Small intestine (tissue), 7 donors: ENCODE measurements at regions not wholly inside any gene's neighbourhood (a gene's known extent, or its start where the extent isn't known, plus 50 kb on each side); places are given as distances from the start of the nearest gene placed in this dataset.

Experiments used
- DNase-seq, 2 donors: peaks; one replicate each; pipeline versions ENCODE4 v3.0.0 to v3.0.0-alpha.2; 2013
- FAIRE-seq: peaks from 2 replicates; lab custom pipeline; 2012; peaks lifted over from hg19 to GRCh38; lab: Jason Lieb, UNC
- H3K27ac ChIP-seq, 3 donors: one replicate each; pipeline ENCODE4 v1.5.1; 2013; ENCODE audit warnings: low read length in 2 of 3, mild to moderate bottlenecking in 2 of 3, control low read depth in 1 of 3, inconsistent platforms in 1 of 3, low read depth in 1 of 3, moderate library complexity in 1 of 3
- H3K27me3 ChIP-seq, 3 donors: one replicate each; pipeline ENCODE4 v1.6.1; 2013; ENCODE audit warnings: low read length in 3 of 3, inconsistent platforms in 1 of 3; ENCODE audit not compliant: control insufficient read depth in 3 of 3, insufficient read depth in 3 of 3
- H3K36me3 ChIP-seq, 3 donors: one replicate each; pipeline ENCODE4 v1.6.1; 2013; ENCODE audit warnings: low read length in 3 of 3, inconsistent platforms in 1 of 3, low read depth in 1 of 3, mild to moderate bottlenecking in 1 of 3, moderate library complexity in 1 of 3; ENCODE audit not compliant: control insufficient read depth in 3 of 3, insufficient read depth in 2 of 3
- H3K4me1 ChIP-seq, 3 donors: one replicate each; pipeline ENCODE4 v1.6.1; 2013; ENCODE audit warnings: low read length in 2 of 3, inconsistent platforms in 1 of 3, low read depth in 1 of 3, mild to moderate bottlenecking in 1 of 3, moderate library complexity in 1 of 3; ENCODE audit not compliant: control insufficient read depth in 3 of 3, insufficient read depth in 2 of 3
- H3K4me3 ChIP-seq, 3 donors: one replicate each; pipeline ENCODE4 v1.5.1; 2013; ENCODE audit warnings: low read length in 3 of 3, control low read depth in 1 of 3, inconsistent platforms in 1 of 3, low read depth in 1 of 3, mild to moderate bottlenecking in 1 of 3, moderate library complexity in 1 of 3
- H3K9me3 ChIP-seq, 2 donors: one replicate each; pipeline ENCODE4 v1.6.1; 2013; ENCODE audit warnings: low read depth in 1 of 2, low read length in 1 of 2; ENCODE audit not compliant: control insufficient read depth in 2 of 2, insufficient read depth in 1 of 2
- WGBS, 3 donors: extraction: QIAGEN DNeasy Blood & Tissue Kit; methylation state at CpG; one replicate each; pipeline ENCODE4 v1.1.7; 2013; 5-methylcytosine and 5-hydroxymethylcytosine counted together
- donor health status: healthy with polysubstance abuse.
- donor health status: control.
- donor health status: control.
- donor health status: Bipolar disorder and iron deficiency.
- donor health status: healthy.

GRCh38 chr1:239784896-239785295 lies 306.8 kb upstream of the FMN2 start:
- WGBS, 3 donors: 81 to 90% (median 88%) methylated on average over 3 of the region's 3 CpGs
- no peaks in the 10 kb centered on the region for H3K9me3 ChIP-seq
- no peak overlapping the region for H3K27ac ChIP-seq
- peaks cover 0 to 2% (median 0%) of the 10 kb centered on the region in 3 donors for H3K36me3 ChIP-seq
- FAIRE-seq (no peak), DNase-seq (no peak)
- no peaks in the 10 kb centered on the region for H3K27me3 ChIP-seq
- no peaks in the 10 kb centered on the region for H3K4me1 ChIP-seq
- no peak overlapping the region for H3K4me3 ChIP-seq

DNA sequence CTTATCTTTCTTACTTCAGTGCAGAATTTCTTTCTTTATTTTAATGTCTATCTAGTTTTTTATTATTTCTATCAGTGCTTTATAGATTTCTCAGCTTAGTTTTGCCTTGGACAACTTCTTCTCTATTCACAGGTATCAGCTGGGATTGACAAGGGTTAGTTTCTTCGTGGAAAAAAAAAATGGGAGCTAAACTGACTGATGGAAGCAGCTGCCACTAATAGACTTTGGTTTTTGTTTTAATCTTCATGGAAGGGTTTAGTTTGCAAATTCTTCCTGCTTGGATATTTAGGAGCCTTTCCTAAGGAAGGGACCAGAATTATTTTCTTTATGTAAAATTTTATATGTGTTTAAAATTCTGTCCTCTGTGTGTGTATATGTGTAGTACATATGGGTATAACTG lies 306.1 kb upstream of the FMN2 start:
- H3K9me3 ChIP-seq: no peaks in the 10 kb centered on the region
- H3K27ac ChIP-seq: no peak overlapping the region
- no peak for FAIRE-seq
- peaks cover 0 to 2% (median 0%) of the 10 kb centered on the region in 3 donors for H3K36me3 ChIP-seq
- no peak for DNase-seq
- WGBS, 3 donors: 71 to 84% (median 75%) methylated on average over 1 of the region's 1 CpG
- H3K4me3 ChIP-seq: no peak overlapping the region
- no peaks in the 10 kb centered on the region for H3K4me1 ChIP-seq
- no peaks in the 10 kb centered on the region for H3K27me3 ChIP-seq

DNA sequence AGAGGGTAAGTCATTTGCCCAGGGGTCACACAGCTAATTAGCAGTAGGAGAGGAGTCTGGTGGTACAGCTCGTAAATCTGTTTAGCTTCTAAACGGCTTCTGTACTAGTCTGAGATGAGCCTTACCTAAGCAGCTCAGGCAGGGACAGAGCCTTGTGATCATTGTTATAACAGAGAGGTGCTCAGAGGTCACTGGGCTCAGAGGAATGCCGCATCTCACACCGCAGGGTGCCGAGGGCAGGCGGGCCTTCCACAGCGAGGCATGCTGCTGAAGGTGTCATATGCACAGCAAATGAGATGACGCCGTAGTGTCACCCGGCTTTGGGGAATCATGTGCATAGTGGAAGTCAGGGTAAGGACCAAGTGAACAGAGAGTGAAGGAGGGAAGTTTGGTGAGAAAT lies 305.2 kb upstream of the FMN2 start:
- Histone ChIP-seq H3K36me3 (peaks cover 0 to 2% (median 0%) of the 10 kb centered on the region in 3 donors), H3K27me3 (no peaks in the 10 kb centered on the region), H3K9me3 (no peaks in the 10 kb centered on the region), H3K4me3 (no peak overlapping the region), H3K27ac (no peak overlapping the region), H3K4me1 (no peaks in the 10 kb centered on the region)
- FAIRE-seq (no peak), DNase-seq (no peak)
- WGBS, 3 donors: 86 to 93% (median 93%) methylated on average over 10 of the region's 10 CpGs

DNA sequence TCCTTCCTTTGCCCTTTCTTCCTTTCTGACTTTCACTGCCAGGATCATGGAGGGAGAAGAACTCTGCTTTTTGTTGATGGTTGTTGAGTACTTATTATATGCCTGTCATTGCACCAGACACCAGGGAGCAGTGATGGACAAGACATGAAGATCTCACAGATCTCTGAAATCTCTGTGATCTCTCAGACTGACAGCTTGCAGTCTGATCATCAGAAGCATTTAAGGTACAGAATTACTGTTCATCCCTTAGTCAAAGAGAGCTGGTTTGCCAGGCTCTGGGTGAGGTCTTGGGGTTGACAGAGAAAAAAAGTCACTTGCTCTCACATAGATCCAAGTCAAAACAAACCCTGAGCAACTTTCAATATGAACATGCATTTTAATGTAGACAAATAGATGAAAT lies 299.5 kb upstream of the FMN2 start:
- Histone ChIP-seq H3K36me3 (no peaks in the 10 kb centered on the region), H3K27ac (no peak overlapping the region), H3K4me3 (no peak overlapping the region), H3K27me3 (no peaks in the 10 kb centered on the region), H3K4me1 (no peaks in the 10 kb centered on the region), H3K9me3 (no peaks in the 10 kb centered on the region)
- FAIRE-seq: no peak
- DNase-seq: no peak

GRCh38 chr1:239795304-239795703 lies 296.4 kb upstream of the FMN2 start:
- no peaks in the 10 kb centered on the region for H3K27me3 ChIP-seq
- no peak overlapping the region for H3K4me3 ChIP-seq
- no peaks in the 10 kb centered on the region for H3K36me3 ChIP-seq
- 44 to 89% (median 80%) methylated on average over 3 of the region's 3 CpGs for WGBS, 3 donors
- no peak for FAIRE-seq
- no peak for DNase-seq
- H3K9me3 ChIP-seq: no peaks in the 10 kb centered on the region
- H3K4me1 ChIP-seq: no peaks in the 10 kb centered on the region
- no peak overlapping the region for H3K27ac ChIP-seq

DNA sequence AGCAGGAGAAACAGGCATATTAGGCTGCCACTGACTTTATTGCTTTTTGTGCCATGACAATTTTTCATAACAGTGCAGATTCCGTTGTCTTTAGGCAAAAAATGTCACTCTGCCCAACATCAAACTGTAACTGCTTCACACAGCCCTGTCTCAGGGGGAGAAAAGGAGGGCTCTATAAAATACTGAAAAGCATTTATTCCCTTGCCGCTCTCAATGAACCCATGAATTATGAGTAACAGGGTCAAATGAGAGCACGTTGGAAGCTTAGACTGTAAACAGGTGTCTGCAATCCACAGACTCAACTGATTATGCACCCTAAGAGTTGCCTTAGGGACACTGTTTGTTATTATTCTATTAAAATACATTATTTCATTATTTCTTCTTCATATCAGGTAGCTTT lies 292.1 kb upstream of the FMN2 start:
- DNase-seq (no peak), FAIRE-seq (no peak)
- Histone ChIP-seq H3K27ac (no peak overlapping the region), H3K4me1 (no peaks in the 10 kb centered on the region), H3K9me3 (no peaks in the 10 kb centered on the region), H3K27me3 (no peaks in the 10 kb centered on the region), H3K36me3 (no peaks in the 10 kb centered on the region), H3K4me3 (no peak overlapping the region)
- WGBS, 3 donors: 86 to 88% (median 88%) methylated on average over 3 of the region's 3 CpGs

DNA sequence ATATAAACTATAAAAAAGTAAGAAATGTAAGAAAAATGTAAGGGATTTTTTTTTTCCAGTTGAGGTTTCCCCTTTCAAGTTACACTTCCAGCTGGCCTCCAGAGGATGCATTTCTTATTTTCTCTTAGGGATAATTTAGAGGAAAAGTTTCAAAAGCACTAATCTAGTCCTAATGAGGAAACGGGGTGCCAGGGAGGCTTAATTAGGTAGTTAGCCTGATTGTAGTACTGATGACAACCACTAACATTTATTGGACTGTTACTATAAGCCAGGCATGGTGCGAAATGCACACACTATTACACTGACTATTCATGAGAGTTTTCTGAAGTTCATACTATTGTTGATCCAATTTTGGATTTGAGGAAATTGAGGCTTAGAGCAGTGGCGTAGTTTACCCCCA lies 290.8 kb upstream of the FMN2 start:
- Histone ChIP-seq H3K4me1 (no peaks in the 10 kb centered on the region), H3K9me3 (no peaks in the 10 kb centered on the region), H3K27me3 (no peaks in the 10 kb centered on the region), H3K36me3 (no peaks in the 10 kb centered on the region), H3K27ac (no peak overlapping the region), H3K4me3 (no peak overlapping the region)
- DNase-seq (no peak), FAIRE-seq (no peak)
- WGBS, 3 donors: 89 to 94% (median 91%) methylated on average over 3 of the region's 3 CpGs

DNA sequence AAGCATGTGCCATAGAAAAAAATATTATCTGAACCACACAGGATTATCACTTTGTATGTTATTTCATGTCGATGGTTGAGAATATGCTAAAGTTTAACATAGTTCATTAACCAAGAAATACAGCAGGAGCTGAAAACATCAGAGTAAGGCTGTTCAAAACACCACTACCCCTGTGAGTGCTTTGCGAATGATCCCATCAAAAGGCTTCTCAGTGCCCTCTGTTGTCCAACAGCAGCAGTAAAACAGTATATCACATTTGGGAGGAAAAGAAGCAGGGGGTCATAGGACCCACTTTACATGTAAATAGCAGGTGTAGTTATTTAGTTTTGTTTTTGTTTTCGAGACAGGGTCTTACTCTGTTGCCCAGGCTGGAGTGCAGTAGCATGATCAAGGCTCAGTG lies 289.4 kb upstream of the FMN2 start:
- DNase-seq (no peak), FAIRE-seq (no peak)

GRCh38 chr1:239803781-239804180 lies 287.9 kb upstream of the FMN2 start:
- Histone ChIP-seq H3K27me3 (no peaks in the 10 kb centered on the region), H3K27ac (no peak overlapping the region), H3K4me3 (no peak overlapping the region), H3K36me3 (no peaks in the 10 kb centered on the region), H3K9me3 (no peaks in the 10 kb centered on the region), H3K4me1 (no peaks in the 10 kb centered on the region)
- FAIRE-seq (no peak), DNase-seq (no peak)
- WGBS, 3 donors: 73 to 85% (median 80%) methylated on average over 6 of the region's 6 CpGs

More for the DNA sequence above, 289.4 kb upstream of the FMN2 start:
- no peaks in the 10 kb centered on the region for H3K36me3 ChIP-seq
- WGBS, 3 donors: 82 to 91% (median 86%) methylated on average over 3 of the region's 3 CpGs
- no peak overlapping the region for H3K27ac ChIP-seq
- no peaks in the 10 kb centered on the region for H3K4me1 ChIP-seq
- no peak overlapping the region for H3K4me3 ChIP-seq
- no peaks in the 10 kb centered on the region for H3K9me3 ChIP-seq
- H3K27me3 ChIP-seq: no peaks in the 10 kb centered on the region
